HG03354 (cell line): ENCODE measurements at regions not wholly inside any gene's neighbourhood (a gene's known extent, or its start where the extent isn't known, plus 50 kb on each side); places are given as distances from the start of the nearest gene placed in this dataset.
"Not testable (repeated sequence)": the region's sequence is repeated elsewhere in the genome, so short reads cannot be mapped to it uniquely, and the experiment has no call there.

Source experiments
- ATAC-seq: cut with Tn5 transposase; IDR thresholded peaks from one replicate; pipeline ENCODE4 v1.9.1; 2021; ENCODE audit warnings: mild to moderate bottlenecking; ENCODE audit not compliant: unreplicated experiment, poor library complexity, severe bottlenecking

GRCh38 chr2:17460371-17461086, 57.7 kb downstream of the RAD51AP2 start:
- no peak for ATAC-seq

GRCh38 chr2:17455343-17455742, 62.9 kb downstream of the RAD51AP2 start:
- no peak for ATAC-seq

DNA sequence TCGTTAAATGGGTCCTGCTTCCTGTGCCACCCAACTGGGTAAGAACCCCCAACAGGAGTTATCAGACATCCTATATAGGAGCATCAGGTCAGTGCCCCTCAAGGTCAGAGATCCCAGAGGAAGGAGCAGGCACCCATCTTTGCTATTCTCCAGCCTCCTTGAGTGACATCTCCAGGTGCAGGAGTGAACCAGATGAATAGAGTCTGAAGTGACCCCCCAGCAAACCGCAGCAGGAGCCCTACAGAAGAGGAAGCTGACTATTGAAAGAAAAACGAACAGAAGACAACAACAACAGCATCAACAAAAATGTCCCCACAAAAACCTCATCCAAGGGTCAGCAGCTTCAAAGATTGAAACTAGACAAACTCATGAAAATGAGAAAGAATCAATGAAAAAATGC, 72.0 kb downstream of the RAD51AP2 start:
- not testable (repeated sequence) for ATAC-seq

- ATAC-seq, result no peak
Observed at GRCh38 chr2:17445744-17446143, 72.5 kb downstream of the RAD51AP2 start.

DNA sequence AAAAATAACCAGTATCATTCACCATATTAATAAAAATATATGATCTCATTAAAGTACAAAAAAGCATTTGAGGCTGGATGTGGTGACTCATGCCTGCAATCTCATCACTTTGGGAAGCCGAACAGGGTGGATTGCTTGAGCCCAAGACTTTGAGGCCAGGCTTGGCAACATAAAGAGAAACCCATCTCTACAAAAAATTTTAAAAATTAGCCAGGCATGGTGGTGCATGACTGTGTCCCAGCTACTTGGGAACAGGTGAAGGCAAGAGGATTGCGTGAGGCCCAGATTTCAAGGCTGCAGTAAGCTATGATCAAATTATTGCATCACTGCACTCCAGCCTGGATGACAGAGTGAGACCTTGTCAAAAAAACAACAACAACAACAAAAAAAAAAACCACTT, 75.9 kb downstream of the RAD51AP2 start:
- no peak for ATAC-seq

DNA sequence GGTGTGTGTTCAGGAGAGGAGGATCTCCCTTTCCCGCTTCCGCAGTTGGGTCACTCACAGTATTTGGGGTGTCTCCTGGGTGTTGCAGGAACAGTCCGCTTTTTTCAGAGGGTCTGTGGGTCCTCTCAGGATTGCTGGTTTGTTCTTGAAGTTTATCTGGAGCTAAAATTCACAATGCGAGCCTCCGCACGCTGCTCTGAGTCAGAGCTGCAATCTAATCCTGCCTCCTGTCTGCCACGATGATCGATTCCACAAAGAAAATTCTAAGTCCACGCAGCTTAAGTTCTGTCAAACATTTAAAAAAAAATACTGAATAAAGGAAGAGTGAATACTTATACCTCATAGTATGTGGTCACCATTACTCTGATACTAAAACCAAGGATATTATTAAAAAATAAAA, 76.5 kb downstream of the RAD51AP2 start:
- ATAC-seq, result no peak

DNA sequence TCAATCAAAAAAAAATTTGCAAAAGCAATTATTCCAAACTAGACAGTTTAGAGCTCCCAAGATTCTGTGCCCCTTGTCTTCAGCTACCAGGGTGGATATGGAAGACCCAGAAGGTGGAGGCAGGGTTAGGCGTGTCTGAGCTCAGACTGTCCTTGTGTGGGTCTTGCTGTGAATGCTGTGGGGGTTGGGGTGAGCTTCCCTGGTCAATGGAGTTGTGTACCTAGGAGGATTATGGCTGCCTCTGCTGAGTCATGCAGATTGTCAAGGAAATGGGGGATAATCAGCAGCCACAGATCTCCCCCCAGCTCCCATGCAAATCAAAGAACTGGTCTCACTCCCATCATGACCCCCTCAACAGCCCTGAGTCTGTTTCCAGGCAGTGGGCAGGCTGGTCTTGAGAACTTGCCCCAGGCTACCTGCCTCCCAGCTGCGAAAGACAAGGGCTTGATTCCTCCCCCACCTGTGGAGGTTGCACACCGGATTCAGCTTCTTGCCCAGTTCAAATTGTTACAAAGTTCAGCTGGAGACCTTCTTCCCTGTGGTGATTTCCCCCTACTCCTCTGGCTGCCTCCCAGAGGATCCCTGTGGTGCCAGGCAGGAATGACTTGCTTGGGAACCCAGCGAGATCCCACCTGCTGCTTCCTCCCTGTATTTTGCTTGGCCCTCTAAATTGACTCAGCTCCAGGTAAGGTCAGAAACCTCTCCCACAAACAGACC, 77.0 kb downstream of the RAD51AP2 start:
- no peak for ATAC-seq

GRCh38 chr2:17430326-17430725, 87.9 kb downstream of the RAD51AP2 start:
- ATAC-seq, result no peak

DNA sequence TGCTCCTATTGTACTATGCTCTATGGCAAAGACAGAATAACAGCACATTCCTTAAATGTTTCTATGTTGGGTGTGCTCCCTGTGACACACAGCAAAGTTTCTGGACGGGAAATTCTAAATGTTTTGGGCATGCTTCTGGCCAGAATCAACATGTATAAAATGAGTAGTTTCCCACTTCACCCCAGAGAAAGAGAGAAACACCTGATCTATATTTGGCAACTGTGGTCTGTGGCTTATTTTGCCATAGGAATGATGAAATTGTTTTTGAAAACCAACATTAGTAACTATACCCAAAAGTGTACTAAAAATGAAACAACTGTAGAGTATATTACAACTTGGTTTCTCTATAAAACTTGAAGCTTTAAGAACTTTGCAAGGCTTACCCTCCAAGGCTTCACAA, 89.1 kb downstream of the RAD51AP2 start:
- ATAC-seq, result no peak

GRCh38 chr2:17427401-17427800, 90.8 kb downstream of the RAD51AP2 start:
- no peak for ATAC-seq

DNA sequence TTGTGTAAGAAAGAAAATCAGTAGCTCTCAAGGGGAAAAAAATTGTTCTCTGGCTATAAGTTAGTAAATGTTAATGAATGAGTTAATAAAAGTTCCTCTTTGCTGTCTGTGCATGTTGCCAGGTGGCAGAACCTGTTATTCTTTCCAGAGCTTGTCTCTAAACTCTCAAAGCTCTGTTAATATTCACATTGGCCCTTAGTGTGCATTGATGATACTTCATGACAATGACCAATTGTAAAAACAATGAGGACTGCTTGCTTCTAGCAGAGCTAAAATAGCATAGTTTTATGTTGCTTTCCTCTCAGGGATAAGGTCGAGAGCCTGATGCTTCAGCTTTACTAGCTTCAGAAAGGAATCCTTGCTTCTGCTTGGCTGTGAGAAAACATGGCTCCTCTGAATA, 91.5 kb downstream of the RAD51AP2 start:
- no peak for ATAC-seq

GRCh38 chr2:17422061-17422460, 96.2 kb downstream of the RAD51AP2 start:
- no peak for ATAC-seq

DNA sequence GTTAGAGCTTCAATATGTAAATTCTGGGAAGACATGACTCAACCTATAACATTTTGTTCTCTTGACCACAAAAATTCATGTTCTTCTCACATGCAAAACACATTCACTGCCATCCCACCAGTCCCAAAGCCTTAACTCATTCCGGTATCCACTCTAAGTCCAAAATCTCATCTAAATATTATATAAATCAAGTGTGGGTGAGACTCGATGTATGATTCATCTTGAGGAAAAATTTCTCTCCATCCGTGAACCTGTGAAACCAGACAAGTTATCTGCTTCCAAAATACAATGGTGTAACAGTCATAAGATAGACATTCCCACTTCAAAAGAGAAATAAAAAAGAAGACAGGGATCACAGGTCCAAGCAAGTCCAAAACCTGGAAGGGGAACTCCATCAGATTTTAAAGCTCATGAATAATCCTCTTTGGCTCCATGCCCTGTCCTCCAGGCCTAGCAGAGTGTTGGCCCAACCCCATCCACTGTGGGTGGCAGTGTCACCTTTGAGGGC, 101.3 kb downstream of the RAD51AP2 start:
- no peak for ATAC-seq

- ATAC-seq, result no peak
Observed at GRCh38 chr2:17413036-17413435, 105.2 kb downstream of the RAD51AP2 start.

DNA sequence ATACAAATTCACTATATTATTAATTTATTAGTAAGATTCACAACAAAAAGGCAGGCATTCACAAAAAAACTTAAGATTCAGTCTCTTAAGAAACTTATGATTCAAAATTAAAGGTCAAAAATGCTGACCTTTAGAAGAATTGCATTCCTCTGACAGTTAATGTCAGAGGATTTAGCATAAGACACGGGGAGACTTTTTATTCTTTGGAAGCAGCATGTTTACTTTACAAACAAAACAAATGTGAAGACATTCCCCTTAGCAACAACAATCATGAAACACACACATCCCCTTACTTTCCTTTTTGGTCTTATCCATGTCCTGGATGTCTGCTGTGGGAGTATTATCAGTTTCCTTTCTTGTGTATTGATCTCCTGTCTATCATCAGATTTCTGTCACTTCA, 117.1 kb downstream of the RAD51AP2 start:
- ATAC-seq, result no peak

DNA sequence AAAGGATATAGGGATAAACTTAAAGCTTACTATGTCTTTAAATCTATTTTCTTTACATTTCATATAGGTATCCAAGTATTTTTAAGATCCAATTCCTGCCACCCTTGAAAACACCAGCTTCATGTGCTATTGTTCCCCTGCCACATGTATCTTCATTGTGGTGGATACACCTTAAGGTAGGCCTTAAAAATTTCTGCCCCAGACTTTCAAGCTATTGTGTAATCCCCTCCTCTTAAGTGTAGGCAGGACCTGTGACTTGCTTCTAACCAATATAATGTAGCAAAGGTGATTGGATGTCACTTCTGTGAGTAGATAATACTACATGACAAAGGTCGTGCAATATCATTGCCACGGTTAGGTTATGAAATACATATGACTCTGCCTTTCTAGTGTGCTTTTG, 119.5 kb downstream of the RAD51AP2 start:
- ATAC-seq, result no peak

GRCh38 chr2:17388798-17389197, 129.4 kb downstream of the RAD51AP2 start:
- no peak for ATAC-seq

DNA sequence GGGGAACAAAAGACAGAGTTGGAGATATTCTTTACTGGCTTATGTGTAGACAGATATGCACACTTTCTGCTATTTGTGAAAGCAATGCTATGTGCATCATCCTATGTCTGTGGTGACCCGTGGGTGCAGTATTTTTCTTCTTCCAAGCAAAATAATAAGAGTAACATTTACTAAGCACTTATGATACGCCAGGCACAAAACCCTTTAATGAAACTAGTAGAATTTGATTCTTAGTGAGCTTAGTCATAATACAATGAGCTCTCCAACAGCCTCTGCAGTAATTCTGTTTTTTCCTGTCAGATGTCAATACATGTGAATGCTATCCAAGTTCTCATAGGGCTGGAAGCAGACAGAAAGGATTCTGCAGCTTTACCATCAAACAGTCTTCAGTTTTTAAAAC, 130.6 kb downstream of the RAD51AP2 start:
- ATAC-seq, result no peak

DNA sequence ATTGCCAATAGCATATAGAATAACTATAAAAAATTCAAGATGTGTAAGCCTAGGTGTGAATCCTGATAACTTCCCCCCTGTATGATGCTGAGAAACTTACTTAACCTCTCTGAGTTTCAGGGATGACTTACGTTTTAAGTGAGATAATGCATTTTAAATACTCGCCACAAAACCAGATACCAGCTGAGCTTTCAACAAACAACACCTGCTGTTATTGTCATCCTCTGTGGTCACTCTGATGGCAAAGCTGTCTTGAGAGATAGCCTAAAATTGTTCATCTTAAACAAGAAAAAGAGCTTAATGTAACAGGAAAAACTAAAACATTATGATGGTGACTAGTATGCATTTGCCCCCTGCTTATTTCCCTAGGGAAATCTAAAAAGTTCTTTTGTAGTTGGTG, 131.5 kb downstream of the RAD51AP2 start:
- no peak for ATAC-seq

DNA sequence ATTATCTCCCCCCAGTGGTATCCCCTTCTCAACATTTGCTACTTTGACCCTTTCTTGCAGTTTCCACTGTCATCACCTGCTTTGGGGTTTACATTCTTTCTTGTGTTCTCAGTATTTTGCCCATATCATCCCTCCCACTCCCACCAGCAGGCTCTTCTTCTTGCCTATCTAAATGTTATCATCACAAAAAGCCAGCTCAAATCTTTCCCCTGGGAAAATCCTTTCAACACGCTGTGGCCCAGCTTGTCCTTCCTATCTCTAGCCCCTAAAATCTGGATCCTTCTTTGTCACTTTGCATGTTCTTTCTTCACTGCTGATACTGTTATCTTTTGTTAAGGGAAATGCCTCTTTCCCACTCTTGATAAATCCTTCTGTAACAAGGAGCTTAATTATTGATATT, 138.2 kb downstream of the RAD51AP2 start:
- no peak for ATAC-seq

GRCh38 chr2:17375262-17375661, 143.0 kb downstream of the RAD51AP2 start:
- no peak for ATAC-seq
